Uterus (tissue), 2 donors: ENCODE measurements at regions not wholly inside any gene's neighbourhood (a gene's known extent, or its start where the extent isn't known, plus 50 kb on each side); places are given as distances from the start of the nearest gene placed in this dataset.

Experiments used
- POLR2A ChIP-seq, 2 donors: fragments of 450-650 bp; IDR thresholded peaks; one replicate each; pipeline ENCODE4 v1.6.1; 2016; ENCODE audit warnings: antibody characterized with exemption in 2 of 2, mild to moderate bottlenecking in 1 of 2, moderate library complexity in 1 of 2
- TF ChIP-seq, protein P1 (sequence below), 4 experiments: fragments of 200-600 bp in 2 of 4; fragments of 450-650 bp in 2 of 4; sonication (generic) in 2 of 4; IDR thresholded peaks; one replicate each; pipeline ENCODE4 v1.5.1; 2016 to 2019; ENCODE audit warnings: antibody characterized with exemption in 4 of 4, mild to moderate bottlenecking in 2 of 4, moderate library complexity in 1 of 4

- TF ChIP-seq, protein P1, sequence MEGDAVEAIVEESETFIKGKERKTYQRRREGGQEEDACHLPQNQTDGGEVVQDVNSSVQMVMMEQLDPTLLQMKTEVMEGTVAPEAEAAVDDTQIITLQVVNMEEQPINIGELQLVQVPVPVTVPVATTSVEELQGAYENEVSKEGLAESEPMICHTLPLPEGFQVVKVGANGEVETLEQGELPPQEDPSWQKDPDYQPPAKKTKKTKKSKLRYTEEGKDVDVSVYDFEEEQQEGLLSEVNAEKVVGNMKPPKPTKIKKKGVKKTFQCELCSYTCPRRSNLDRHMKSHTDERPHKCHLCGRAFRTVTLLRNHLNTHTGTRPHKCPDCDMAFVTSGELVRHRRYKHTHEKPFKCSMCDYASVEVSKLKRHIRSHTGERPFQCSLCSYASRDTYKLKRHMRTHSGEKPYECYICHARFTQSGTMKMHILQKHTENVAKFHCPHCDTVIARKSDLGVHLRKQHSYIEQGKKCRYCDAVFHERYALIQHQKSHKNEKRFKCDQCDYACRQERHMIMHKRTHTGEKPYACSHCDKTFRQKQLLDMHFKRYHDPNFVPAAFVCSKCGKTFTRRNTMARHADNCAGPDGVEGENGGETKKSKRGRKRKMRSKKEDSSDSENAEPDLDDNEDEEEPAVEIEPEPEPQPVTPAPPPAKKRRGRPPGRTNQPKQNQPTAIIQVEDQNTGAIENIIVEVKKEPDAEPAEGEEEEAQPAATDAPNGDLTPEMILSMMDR (IDR thresholded peaks at IDR 0.05): no peak
- TF ChIP-seq POLR2A (IDR thresholded peaks at IDR 0.05): no peak
Observed at GRCh38 chr2:120670371-120670770, 65.3 kb upstream of the GLI2 start.
